Kasumi-1 (cell line): ENCODE measurements at regions not wholly inside any gene's neighbourhood (a gene's known extent, or its start where the extent isn't known, plus 50 kb on each side); places are given as distances from the start of the nearest gene placed in this dataset.
A peak's percentile ranks its signal among the peaks of the same experiment; 100 is the strongest.

Experiments used
- DNase-seq, 2 experiments: peaks; one replicate each; lab custom pipeline; 2025; lab: John Stamatoyannopoulos, UW

- no peak for DNase-seq
Observed at GRCh38 chr10:124146483-124146882, 53.1 kb upstream of the CHST15 start.

- peak; percentile 98 for DNase-seq
Observed at GRCh38 chr10:124145109-124145870, 51.9 kb upstream of the CHST15 start.

GRCh38 chr10:124144536-124144935 lies 51.1 kb upstream of the CHST15 start:
- peak in 1 of 2 experiments; percentile 48 for DNase-seq

- DNase-seq, result no peak
Observed at GRCh38 chr10:124143721-124144120, 50.3 kb upstream of the CHST15 start.
